ENCODE measurements at regions not wholly inside any gene's neighbourhood (a gene's known extent, or its start where the extent isn't known, plus 50 kb on each side); places are given as distances from the start of the nearest gene placed in this dataset.

DNA sequence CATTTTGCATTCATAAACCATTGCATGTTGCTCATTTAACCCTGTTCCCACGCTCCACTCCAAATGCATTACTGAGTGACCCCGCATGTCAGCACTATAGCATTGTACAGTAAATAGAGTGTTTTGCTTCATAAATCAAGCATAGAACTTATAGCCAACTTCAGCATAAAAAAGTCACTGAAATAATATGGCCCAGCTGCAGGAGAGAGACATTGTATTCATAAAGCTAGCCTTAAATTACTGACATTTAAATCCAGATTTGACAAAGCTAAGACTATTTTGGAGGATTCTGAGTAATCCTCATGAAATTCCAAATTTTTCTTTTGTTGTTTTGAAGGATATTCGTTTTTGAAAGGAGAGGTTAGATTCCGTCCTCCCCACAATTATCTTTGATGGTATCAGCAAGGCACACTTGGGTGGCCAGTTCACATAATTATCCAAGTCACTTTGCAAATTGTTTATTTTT, 320.9 kb upstream of the TCF4 start:
- Histone ChIP-seq H3K4me3 (ENCODE audit: low read depth in 2 of 2, low read length in 2 of 2) (no peak overlapping the region), H3K4me1 (ENCODE audit: control insufficient read depth, insufficient read depth, low read length) (no peaks in the 10 kb centered on the region), H3K27me3 (ENCODE audit: control insufficient read depth, insufficient read depth, low read length) (no peaks in the 10 kb centered on the region), H3K36me3 (ENCODE audit: control insufficient read depth, insufficient read depth, low read length) (no peaks in the 10 kb centered on the region), H3K9me3 (ENCODE audit: control insufficient read depth, insufficient read depth, low read depth, low read length) (no peaks in the 10 kb centered on the region), H3K27ac (ENCODE audit: low read length) (no peak overlapping the region)
- POLR2A ChIA-PET: no interaction called here
- TF ChIP-seq CTCF (IDR thresholded peaks at IDR 0.05) (no peak), SIN3A (IDR thresholded peaks at IDR 0.05; ENCODE audit: borderline replicate concordance, insufficient read depth, low read depth, low read length) (no peak)
- intact Hi-C loops (cut with micrococcal nuclease; ENCODE audit: unreplicated experiment): no loop called here
- no TSS peak for BruUV-seq (replicated peaks)
- ATAC-seq (no peak), DNase-seq (ENCODE audit: low read depth, low spot score) (no peak)
- CTCF ChIA-PET: no interaction called here
- in situ Hi-C loops (cut with HindIII; ENCODE audit: low pct_unique_long_range_greater_than_20kb, low sequenced_read_pairs): no loop called here

GRCh38 chr18:55907453-55908175, 319.6 kb upstream of the TCF4 start:
- DNase-seq (ENCODE audit: low read depth, low spot score) (no peak), ATAC-seq (no peak)
- CTCF ChIA-PET: no interaction called here
- Histone ChIP-seq H3K27me3 (ENCODE audit: control insufficient read depth, insufficient read depth, low read length) (no peaks in the 10 kb centered on the region), H3K36me3 (ENCODE audit: control insufficient read depth, insufficient read depth, low read length) (no peaks in the 10 kb centered on the region), H3K4me3 (ENCODE audit: low read depth in 2 of 2, low read length in 2 of 2) (no peak overlapping the region), H3K9me3 (ENCODE audit: control insufficient read depth, insufficient read depth, low read depth, low read length) (no peaks in the 10 kb centered on the region), H3K27ac (ENCODE audit: low read length) (no peak overlapping the region), H3K4me1 (ENCODE audit: control insufficient read depth, insufficient read depth, low read length) (no peaks in the 10 kb centered on the region)
- in situ Hi-C loops (cut with HindIII; ENCODE audit: low pct_unique_long_range_greater_than_20kb, low sequenced_read_pairs) (no loop called here), intact Hi-C loops (cut with micrococcal nuclease; ENCODE audit: unreplicated experiment) (no loop called here)
- no TSS peak for BruUV-seq (replicated peaks)
- POLR2A ChIA-PET: interaction anchor here (0.5 kb wide), 1 partner anchor 23 kb away, joined by 6 read pairs; no protein-coding TSS in a partner anchor
- TF ChIP-seq, protein P1, sequence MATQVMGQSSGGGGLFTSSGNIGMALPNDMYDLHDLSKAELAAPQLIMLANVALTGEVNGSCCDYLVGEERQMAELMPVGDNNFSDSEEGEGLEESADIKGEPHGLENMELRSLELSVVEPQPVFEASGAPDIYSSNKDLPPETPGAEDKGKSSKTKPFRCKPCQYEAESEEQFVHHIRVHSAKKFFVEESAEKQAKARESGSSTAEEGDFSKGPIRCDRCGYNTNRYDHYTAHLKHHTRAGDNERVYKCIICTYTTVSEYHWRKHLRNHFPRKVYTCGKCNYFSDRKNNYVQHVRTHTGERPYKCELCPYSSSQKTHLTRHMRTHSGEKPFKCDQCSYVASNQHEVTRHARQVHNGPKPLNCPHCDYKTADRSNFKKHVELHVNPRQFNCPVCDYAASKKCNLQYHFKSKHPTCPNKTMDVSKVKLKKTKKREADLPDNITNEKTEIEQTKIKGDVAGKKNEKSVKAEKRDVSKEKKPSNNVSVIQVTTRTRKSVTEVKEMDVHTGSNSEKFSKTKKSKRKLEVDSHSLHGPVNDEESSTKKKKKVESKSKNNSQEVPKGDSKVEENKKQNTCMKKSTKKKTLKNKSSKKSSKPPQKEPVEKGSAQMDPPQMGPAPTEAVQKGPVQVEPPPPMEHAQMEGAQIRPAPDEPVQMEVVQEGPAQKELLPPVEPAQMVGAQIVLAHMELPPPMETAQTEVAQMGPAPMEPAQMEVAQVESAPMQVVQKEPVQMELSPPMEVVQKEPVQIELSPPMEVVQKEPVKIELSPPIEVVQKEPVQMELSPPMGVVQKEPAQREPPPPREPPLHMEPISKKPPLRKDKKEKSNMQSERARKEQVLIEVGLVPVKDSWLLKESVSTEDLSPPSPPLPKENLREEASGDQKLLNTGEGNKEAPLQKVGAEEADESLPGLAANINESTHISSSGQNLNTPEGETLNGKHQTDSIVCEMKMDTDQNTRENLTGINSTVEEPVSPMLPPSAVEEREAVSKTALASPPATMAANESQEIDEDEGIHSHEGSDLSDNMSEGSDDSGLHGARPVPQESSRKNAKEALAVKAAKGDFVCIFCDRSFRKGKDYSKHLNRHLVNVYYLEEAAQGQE (IDR thresholded peaks at IDR 0.05; ENCODE audit: insufficient read depth in 1 of 2, low read depth in 2 of 2, low read length in 1 of 2): no peak
- no peak for TF ChIP-seq SIN3A (IDR thresholded peaks at IDR 0.05; ENCODE audit: borderline replicate concordance, insufficient read depth, low read depth, low read length)
- TF ChIP-seq CTCF (IDR thresholded peaks at IDR 0.05): no peak
- TF ChIP-seq TCF7L2 (IDR thresholded peaks at IDR 0.05; ENCODE audit: low read depth, low read length): no peak
- no peak for TF ChIP-seq POLR2AphosphoS5 (IDR thresholded peaks at IDR 0.05; ENCODE audit: low read depth, low read length)

Measured in Panc1 (cell line).